Coronary artery (tissue), 2 donors: ENCODE measurements at regions not wholly inside any gene's neighbourhood (a gene's known extent, or its start where the extent isn't known, plus 50 kb on each side); places are given as distances from the start of the nearest gene placed in this dataset.
"Not testable (repeated sequence)": the region's sequence is repeated elsewhere in the genome, so short reads cannot be mapped to it uniquely, and the experiment has no call there.

Experiments used
- DNase-seq: peaks from one replicate; pipeline ENCODE4 v3.0.0-alpha.2; 2017; ENCODE audit warnings: low spot score
- H3K27ac ChIP-seq, 2 donors: fragments of 200-600 bp; sonication (generic); one replicate each; pipeline ENCODE4 v1.5.1; 2016 to 2019
- H3K4me3 ChIP-seq: fragments of 200-600 bp; sonication (generic); 2 replicates; pipeline ENCODE4 v1.5.1; 2016; ENCODE audit warnings: mild to moderate bottlenecking, moderate library complexity
- CTCF ChIP-seq: fragments of 200-600 bp; sonication (generic); IDR thresholded peaks from one replicate; pipeline ENCODE4 v1.5.1; 2019; ENCODE audit warnings: antibody characterized with exemption

- Histone ChIP-seq H3K27ac (no peak overlapping the region), H3K4me3 (no peak overlapping the region)
- DNase-seq = no peak
- no peak for TF ChIP-seq CTCF
Observed at GRCh38 chr5:63217422-63217821, 638.8 kb downstream of the LRRC70 start.

GRCh38 chr5:63213256-63213655 lies 634.6 kb downstream of the LRRC70 start:
- no peak for DNase-seq
- Histone ChIP-seq H3K4me3 (no peak overlapping the region), H3K27ac (no peak overlapping the region)
- no peak for TF ChIP-seq CTCF

GRCh38 chr5:63211448-63212132 lies 633.0 kb downstream of the LRRC70 start:
- no peak for TF ChIP-seq CTCF
- DNase-seq = no peak
- no peak overlapping the region for H3K4me3 ChIP-seq
- H3K27ac ChIP-seq = no peak overlapping the region

GRCh38 chr5:63205976-63206375 lies 627.4 kb downstream of the LRRC70 start:
- TF ChIP-seq CTCF = no peak
- no peak for DNase-seq
- no peak overlapping the region for H3K27ac ChIP-seq
- H3K4me3 ChIP-seq = no peak overlapping the region

GRCh38 chr5:63201738-63202137 lies 623.1 kb downstream of the LRRC70 start:
- TF ChIP-seq CTCF = no peak
- H3K4me3 ChIP-seq = no peak overlapping the region

GRCh38 chr5:63194126-63194525 lies 615.5 kb downstream of the LRRC70 start:
- no peak for DNase-seq
- no peak for TF ChIP-seq CTCF
- Histone ChIP-seq H3K4me3 (no peak overlapping the region), H3K27ac (no peak overlapping the region)

More at GRCh38 chr5:63201738-63202137, 623.1 kb downstream of the LRRC70 start:
- DNase-seq = no peak
- no peak overlapping the region for H3K27ac ChIP-seq

GRCh38 chr5:63180190-63180589 lies 601.6 kb downstream of the LRRC70 start:
- not testable (repeated sequence) for H3K4me3 ChIP-seq, H3K27ac ChIP-seq

More at GRCh38 chr5:63180190-63180589, 601.6 kb downstream of the LRRC70 start:
- DNase-seq = not testable (repeated sequence)
